Neural cell (in vitro differentiated cells): ENCODE measurements at regions not wholly inside any gene's neighbourhood (a gene's known extent, or its start where the extent isn't known, plus 50 kb on each side); places are given as distances from the start of the nearest gene placed in this dataset.

Experiments used
- CTCF ChIP-seq: fragments of 450-650 bp; IDR thresholded peaks from 2 replicates; pipeline ENCODE4 v1.5.1; 2014; ENCODE audit warnings: antibody characterized with exemption, mild to moderate bottlenecking, moderate library complexity; ENCODE audit not compliant: poor library complexity, severe bottlenecking
- EP300 ChIP-seq: fragments of 450-650 bp; conservative IDR thresholded peaks from 2 replicates; pipeline ENCODE4 v1.6.1; 2014; ENCODE audit warnings: antibody characterized with exemption, mild to moderate bottlenecking, moderate library complexity; ENCODE audit not compliant: poor library complexity, severe bottlenecking
- EZH2 ChIP-seq: fragments of 200-600, 300-800 bp; shearing (Covaris generic), sonication (generic); IDR thresholded peaks from 2 replicates; pipeline ENCODE4 v1.6.1; 2014; ENCODE audit warnings: antibody characterized with exemption, low read length, borderline replicate concordance, mild to moderate bottlenecking; ENCODE audit not compliant: insufficient read depth, poor library complexity, severe bottlenecking
- MXI1 ChIP-seq: fragments of 450-650 bp; conservative IDR thresholded peaks from 2 replicates; pipeline ENCODE4 v1.6.1; 2014; ENCODE audit warnings: antibody characterized with exemption, mild to moderate bottlenecking; ENCODE audit not compliant: poor library complexity, severe bottlenecking
- POLR2AphosphoS5 ChIP-seq: IDR thresholded peaks from 2 replicates; pipeline ENCODE4 v1.6.1; 2012
- RAD21 ChIP-seq: fragments of 450-650 bp; conservative IDR thresholded peaks from 2 replicates; pipeline ENCODE4 v1.6.1; 2014; ENCODE audit warnings: antibody characterized with exemption, mild to moderate bottlenecking, moderate library complexity
- REST ChIP-seq: IDR thresholded peaks from 2 replicates; pipeline ENCODE4 v1.6.1; 2012; ENCODE audit warnings: borderline replicate concordance
- SMC3 ChIP-seq: fragments of 450-650 bp; conservative IDR thresholded peaks from 2 replicates; pipeline ENCODE4 v1.6.1; 2014; ENCODE audit warnings: antibody characterized with exemption, mild to moderate bottlenecking, moderate library complexity; ENCODE audit not compliant: poor library complexity
- TAF1 ChIP-seq: IDR thresholded peaks from 2 replicates; pipeline ENCODE4 v1.6.1; 2012; ENCODE audit warnings: low read depth

- TF ChIP-seq CTCF (no peak), REST (no peak), EZH2 (no peak), POLR2AphosphoS5 (no peak), EP300 (no peak), MXI1 (no peak), RAD21 (no peak), SMC3 (no peak), TAF1 (no peak)
Observed at GRCh38 chr1:219058891-219059820, 114.5 kb upstream of the LYPLAL1 start.
